ENCODE measurements at regions not wholly inside any gene's neighbourhood (a gene's known extent, or its start where the extent isn't known, plus 50 kb on each side); places are given as distances from the start of the nearest gene placed in this dataset.

DNA sequence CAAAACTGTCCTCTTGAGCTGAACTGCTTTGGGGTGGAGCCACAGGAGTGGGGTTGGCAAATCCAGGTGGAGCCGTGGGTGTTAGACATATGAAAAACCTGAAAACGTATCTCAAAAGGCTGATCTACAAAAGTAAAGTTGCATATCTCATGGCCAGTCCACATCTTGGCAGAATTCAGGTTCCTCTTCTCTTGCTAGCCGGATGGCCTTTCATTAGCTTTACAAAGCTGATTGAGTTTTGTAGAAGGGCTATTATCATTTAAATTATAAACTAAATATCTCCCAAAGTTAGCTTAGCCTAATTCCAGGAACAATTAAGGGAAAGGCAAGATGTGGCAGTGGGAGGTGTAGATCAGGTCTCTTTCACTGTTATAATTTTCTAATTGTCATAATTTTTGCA lies 1427.7 kb downstream of the EFNB2 start:
- TF ChIP-seq CTCF (IDR thresholded peaks at IDR 0.05; ENCODE audit: poor library complexity), result no peak
- no peak for TF ChIP-seq EZH2phosphoT487 (IDR thresholded peaks at IDR 0.05; ENCODE audit: low read depth, severe bottlenecking, unreplicated experiment)
- TF ChIP-seq EZH2 (IDR thresholded peaks at IDR 0.05; ENCODE audit: borderline replicate concordance), result no peak

Measured in hepatocyte (in vitro differentiated cells).